ENCODE measurements at regions not wholly inside any gene's neighbourhood (a gene's known extent, or its start where the extent isn't known, plus 50 kb on each side); places are given as distances from the start of the nearest gene placed in this dataset.

DNA sequence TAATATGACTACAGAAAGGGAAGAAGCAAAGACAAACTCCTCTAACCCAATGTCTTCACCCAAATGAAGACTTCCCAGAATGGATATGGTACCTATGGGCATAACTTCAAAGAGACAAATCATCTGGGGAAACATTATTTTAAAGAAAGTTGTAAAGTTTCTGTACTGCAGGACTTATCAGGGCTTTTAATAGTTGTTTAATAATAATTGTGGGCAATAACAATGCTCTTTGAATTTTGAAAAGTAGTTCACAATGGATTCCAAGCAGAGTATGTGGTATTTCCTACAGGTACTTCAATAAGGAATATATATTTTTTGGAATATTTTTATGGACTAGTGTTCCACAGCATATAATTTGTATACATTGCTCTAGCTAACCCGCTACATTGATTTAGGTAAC, 503.1 kb downstream of the MCTP2 start:
- TF ChIP-seq POLR2A (IDR thresholded peaks at IDR 0.05) = no peak
- TF ChIP-seq, protein P1, sequence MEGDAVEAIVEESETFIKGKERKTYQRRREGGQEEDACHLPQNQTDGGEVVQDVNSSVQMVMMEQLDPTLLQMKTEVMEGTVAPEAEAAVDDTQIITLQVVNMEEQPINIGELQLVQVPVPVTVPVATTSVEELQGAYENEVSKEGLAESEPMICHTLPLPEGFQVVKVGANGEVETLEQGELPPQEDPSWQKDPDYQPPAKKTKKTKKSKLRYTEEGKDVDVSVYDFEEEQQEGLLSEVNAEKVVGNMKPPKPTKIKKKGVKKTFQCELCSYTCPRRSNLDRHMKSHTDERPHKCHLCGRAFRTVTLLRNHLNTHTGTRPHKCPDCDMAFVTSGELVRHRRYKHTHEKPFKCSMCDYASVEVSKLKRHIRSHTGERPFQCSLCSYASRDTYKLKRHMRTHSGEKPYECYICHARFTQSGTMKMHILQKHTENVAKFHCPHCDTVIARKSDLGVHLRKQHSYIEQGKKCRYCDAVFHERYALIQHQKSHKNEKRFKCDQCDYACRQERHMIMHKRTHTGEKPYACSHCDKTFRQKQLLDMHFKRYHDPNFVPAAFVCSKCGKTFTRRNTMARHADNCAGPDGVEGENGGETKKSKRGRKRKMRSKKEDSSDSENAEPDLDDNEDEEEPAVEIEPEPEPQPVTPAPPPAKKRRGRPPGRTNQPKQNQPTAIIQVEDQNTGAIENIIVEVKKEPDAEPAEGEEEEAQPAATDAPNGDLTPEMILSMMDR (IDR thresholded peaks at IDR 0.05) = no peak

All from suprapubic skin (tissue), 3 donors.